GM18505 (cell line): ENCODE measurements at regions not wholly inside any gene's neighbourhood (a gene's known extent, or its start where the extent isn't known, plus 50 kb on each side); places are given as distances from the start of the nearest gene placed in this dataset.

Experiments used
- ATAC-seq: cut with Tn5 transposase; IDR thresholded peaks from one replicate; pipeline ENCODE4 v1.9.1; 2021; ENCODE audit not compliant: unreplicated experiment
- POLR2A ChIP-seq: IDR thresholded peaks from 4 replicates; pipeline ENCODE4 v1.6.1; 2011; ENCODE audit warnings: borderline replicate concordance; ENCODE audit not compliant: insufficient read depth, insufficient read length; ENCODE audit errors: extremely low read depth

GRCh38 chr14:71363946-71364925, 457.0 kb downstream of the PCNX1 start:
- no peak for ATAC-seq
- TF ChIP-seq POLR2A: no peak

- no peak for TF ChIP-seq POLR2A
- no peak for ATAC-seq
These were observed 458.1 kb downstream of the PCNX1 start for GRCh38 chr14:71365361-71365760.

DNA sequence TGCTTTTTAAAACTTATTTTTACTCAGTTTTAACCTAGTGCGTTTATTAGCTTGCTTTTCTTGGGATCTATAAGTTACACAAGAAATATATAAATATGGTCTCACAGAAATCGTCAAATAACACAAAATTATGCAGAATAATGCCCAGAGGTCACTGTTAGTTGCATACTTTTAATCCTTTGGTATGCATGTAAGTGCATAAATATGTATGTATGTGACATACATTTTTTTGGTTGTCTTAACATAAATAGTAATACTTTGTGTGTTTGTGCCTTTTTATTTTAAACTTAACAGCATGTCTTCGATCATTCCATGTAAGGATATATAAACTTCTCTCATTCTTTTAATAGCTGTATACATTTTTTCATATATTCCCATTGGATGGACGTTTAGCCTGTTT, 459.6 kb downstream of the PCNX1 start:
- TF ChIP-seq POLR2A: no peak
- ATAC-seq: no peak

- no peak for ATAC-seq
- TF ChIP-seq POLR2A: no peak
These were observed 464.6 kb downstream of the PCNX1 start for GRCh38 chr14:71371711-71372396.

GRCh38 chr14:71372411-71372838, 465.2 kb downstream of the PCNX1 start:
- no peak for TF ChIP-seq POLR2A
- ATAC-seq: no peak

- no peak for TF ChIP-seq POLR2A
- no peak for ATAC-seq
These were observed 466.5 kb downstream of the PCNX1 start for GRCh38 chr14:71373773-71374172.

DNA sequence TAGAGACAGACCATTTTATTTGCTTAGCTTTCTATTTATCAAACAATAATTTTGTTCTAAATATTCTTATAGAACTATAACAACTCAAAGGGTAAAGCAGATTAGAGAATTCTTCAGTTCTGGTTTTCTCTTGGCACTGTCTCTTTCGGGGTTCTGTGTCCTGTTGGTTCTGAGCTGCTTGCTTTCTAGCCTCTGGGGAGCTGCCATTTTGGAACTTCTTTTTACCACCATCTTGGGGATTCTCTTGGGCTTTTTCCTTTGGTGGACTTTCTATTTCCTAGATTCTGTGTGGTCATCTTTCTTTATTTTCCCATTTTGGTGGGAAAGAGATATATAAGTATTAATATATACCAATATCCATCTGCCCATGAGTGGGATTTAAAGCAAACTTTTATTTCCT, 467.7 kb downstream of the PCNX1 start:
- no peak for TF ChIP-seq POLR2A
- no peak for ATAC-seq

DNA sequence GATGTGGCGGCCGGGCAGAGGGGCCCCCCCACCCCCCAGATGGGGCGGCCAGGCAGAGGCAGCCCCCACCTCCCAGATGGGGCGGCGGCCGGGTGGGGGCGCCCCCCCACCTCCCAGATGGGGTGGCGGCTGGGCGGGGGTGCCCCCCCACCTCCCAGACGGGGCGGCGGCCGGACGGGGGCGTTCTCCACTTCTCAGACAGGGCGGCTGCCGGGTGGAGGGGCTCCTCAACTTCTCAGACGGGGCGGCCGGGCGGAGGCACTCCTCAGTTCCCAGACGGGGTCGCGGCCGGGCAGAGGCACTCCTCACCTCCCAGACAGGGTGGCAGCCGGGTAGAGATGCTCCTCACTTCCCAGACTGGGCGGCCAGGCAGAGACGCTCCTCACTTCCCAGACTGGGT, 469.8 kb downstream of the PCNX1 start:
- no peak for TF ChIP-seq POLR2A
- no peak for ATAC-seq

DNA sequence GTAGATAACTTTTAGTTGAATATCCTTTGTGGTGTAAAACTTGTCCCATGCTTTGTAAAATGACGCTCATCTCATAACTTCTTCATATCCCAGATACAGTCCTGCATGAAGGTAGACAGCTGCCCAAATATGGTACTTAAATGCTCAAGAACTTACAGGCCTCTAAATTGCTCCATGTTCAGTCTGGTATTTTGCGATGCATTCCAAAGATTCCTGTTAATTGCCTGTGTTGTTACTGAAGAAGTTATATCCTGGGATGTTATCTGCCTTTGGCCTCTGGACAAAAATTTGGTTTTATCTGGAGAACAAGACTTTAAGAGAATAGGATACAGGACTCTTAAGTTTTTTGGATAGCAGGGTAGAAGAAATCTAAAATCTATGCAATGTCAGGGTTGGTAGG, 473.0 kb downstream of the PCNX1 start:
- no peak for TF ChIP-seq POLR2A
- no peak for ATAC-seq

DNA sequence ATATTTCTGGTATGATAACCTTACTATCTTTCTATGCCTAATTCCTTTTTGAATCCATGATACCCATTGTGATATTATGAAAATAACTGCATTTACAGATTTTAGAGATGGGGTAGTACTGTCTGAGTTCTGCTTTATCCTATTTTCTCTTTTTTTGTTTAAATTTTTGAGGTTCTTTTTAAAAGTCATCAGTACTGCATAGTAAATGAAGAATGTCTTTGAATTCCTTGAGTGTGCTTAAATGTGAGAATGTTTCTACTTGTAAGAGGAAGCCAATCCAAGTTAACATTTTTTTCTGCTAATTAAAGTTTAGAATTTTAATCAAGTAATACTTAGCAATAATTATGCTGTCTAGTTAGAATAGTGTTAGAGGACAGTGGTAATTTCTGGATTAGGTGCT, 474.6 kb downstream of the PCNX1 start:
- no peak for TF ChIP-seq POLR2A
- no peak for ATAC-seq

DNA sequence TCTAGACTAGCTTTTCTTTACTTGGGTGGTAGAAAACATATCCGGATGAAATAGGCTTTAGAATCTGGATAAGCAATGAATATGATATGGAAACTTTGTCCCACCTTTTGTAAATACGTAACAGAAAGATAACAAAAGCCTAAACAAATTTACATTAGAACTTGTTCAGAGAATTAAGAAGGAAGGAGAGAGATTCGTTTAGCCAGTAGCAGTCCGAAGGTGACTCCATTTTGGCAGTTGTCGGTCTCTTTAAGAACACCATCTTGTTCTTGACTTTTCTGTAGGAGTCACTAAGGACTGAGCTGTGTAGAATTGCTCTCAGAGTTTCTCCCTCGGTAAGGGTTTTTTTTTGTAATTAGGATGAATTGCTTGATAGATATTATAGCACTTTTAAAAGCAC, 475.1 kb downstream of the PCNX1 start:
- no peak for ATAC-seq
- TF ChIP-seq POLR2A: no peak

DNA sequence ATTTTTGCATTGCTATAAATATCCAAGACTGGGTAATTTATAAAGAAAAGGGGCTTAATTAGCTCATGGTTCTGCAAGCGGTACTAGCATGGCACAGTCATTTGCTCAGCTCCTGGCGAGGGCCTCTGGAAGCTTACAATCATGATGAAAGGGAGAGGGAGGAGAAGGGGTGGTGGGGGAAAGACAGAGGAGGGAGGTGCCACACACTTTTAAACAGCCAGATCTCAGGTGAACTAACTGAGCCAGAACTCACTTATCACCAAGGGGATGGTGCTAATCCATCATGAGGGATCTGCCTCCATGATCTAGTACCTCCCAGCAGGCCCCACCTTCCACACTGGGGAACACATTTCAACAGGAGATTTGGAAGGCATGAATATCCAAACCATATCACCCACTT, 476.3 kb downstream of the PCNX1 start:
- no peak for ATAC-seq
- no peak for TF ChIP-seq POLR2A

DNA sequence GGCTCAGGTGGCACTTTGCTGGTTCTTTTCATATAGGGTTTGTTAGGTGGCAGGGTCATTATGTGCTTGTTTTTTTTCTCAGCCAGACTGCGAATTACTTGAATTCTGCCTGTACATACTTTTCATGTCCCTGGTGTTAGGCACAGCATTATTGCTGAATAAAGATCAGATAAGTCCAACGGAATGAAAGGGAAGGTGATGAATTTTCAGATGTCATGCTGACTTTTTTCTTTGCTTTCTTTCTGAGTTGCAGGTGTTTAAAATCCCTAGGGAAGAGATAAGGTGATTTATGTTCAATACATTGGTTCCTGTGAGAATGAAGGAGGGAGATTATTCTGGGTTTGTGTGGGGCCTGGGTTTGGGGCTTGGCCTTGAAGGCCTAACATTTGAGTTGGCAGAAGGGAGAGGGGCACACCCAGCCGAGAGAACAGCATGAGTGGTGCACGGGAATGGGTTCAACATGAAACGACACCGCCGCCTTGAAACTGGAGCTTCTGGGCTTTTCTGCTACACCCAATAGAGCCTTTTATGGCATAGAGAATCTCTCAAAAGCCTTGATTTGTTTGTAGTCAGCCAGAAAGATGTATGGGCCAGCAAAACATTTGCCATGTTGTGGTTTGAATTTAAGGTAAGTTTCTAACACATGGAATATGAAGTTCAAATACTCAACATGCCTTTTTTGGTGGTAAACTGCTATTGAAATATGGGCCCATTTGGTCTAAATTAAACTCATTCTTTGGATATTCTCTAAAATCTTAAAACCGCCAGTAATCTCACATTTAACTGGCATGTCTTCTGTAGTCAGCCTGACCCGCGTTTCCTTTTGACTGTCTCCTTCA, 477.0 kb downstream of the PCNX1 start:
- TF ChIP-seq POLR2A: no peak
- no peak for ATAC-seq
